PFSK-1 (cell line): ENCODE measurements at regions not wholly inside any gene's neighbourhood (a gene's known extent, or its start where the extent isn't known, plus 50 kb on each side); places are given as distances from the start of the nearest gene placed in this dataset.

Source experiments
- FOXP2 ChIP-seq: optimal IDR thresholded peaks from 2 replicates; pipeline ENCODE3; 2011; ENCODE audit warnings: borderline replicate concordance, control low read depth, inconsistent platforms; ENCODE audit not compliant: insufficient read depth; ENCODE audit errors: extremely low read length, extremely low read depth
- POLR2AphosphoS5 ChIP-seq: IDR thresholded peaks from 2 replicates; pipeline ENCODE4 v1.6.1; 2012; ENCODE audit warnings: low read depth, mild to moderate bottlenecking, control low read depth, low read length, moderate library complexity
- SIN3A ChIP-seq: IDR thresholded peaks from 2 replicates; pipeline ENCODE4 v1.6.1; 2012; ENCODE audit warnings: mild to moderate bottlenecking, low read length, moderate library complexity, borderline replicate concordance; ENCODE audit not compliant: insufficient read depth
- TAF1 ChIP-seq: IDR thresholded peaks from 2 replicates; pipeline ENCODE4 v1.6.1; 2012; ENCODE audit warnings: low read length, control low read depth, borderline replicate concordance; ENCODE audit not compliant: insufficient read depth
- TF ChIP-seq, protein P1 (sequence below), 2 experiments: IDR thresholded peaks; 2 replicates each; pipeline versions ENCODE4 v1.6.1 to v1.8.0; 2011 to 2012; ENCODE audit warnings: low read depth in 2 of 2, low read length in 2 of 2, control low read depth in 1 of 2, inconsistent platforms in 1 of 2, mild to moderate bottlenecking in 1 of 2, moderate library complexity in 1 of 2; ENCODE audit not compliant: insufficient read depth in 1 of 2

DNA sequence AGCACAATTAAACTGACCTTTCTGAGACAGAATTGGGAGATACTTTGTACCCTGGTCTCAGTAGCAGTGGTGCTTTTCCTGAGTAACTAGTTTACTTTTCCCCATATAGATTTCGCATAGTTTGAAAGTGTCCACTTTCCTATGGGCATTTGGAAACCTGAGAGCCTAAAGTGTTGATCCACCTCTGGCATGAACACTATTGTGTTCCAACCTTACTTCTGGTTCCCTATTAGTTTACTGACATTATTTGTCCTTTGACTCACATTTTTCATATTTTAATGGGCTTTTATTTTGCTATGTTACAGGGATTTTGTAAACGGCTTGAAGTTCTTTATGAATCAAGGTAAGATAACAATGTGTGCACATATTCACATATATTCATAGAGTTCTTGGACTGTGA, 103.7 kb downstream of the CBLL2 start:
- TF ChIP-seq POLR2AphosphoS5 = no peak
- TF ChIP-seq, protein P1, sequence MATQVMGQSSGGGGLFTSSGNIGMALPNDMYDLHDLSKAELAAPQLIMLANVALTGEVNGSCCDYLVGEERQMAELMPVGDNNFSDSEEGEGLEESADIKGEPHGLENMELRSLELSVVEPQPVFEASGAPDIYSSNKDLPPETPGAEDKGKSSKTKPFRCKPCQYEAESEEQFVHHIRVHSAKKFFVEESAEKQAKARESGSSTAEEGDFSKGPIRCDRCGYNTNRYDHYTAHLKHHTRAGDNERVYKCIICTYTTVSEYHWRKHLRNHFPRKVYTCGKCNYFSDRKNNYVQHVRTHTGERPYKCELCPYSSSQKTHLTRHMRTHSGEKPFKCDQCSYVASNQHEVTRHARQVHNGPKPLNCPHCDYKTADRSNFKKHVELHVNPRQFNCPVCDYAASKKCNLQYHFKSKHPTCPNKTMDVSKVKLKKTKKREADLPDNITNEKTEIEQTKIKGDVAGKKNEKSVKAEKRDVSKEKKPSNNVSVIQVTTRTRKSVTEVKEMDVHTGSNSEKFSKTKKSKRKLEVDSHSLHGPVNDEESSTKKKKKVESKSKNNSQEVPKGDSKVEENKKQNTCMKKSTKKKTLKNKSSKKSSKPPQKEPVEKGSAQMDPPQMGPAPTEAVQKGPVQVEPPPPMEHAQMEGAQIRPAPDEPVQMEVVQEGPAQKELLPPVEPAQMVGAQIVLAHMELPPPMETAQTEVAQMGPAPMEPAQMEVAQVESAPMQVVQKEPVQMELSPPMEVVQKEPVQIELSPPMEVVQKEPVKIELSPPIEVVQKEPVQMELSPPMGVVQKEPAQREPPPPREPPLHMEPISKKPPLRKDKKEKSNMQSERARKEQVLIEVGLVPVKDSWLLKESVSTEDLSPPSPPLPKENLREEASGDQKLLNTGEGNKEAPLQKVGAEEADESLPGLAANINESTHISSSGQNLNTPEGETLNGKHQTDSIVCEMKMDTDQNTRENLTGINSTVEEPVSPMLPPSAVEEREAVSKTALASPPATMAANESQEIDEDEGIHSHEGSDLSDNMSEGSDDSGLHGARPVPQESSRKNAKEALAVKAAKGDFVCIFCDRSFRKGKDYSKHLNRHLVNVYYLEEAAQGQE (IDR thresholded peaks at IDR 0.05; ENCODE audit: insufficient read depth in 1 of 2, low read depth in 2 of 2, low read length in 2 of 2) = no peak
- no peak for TF ChIP-seq SIN3A
- no peak for TF ChIP-seq TAF1
- TF ChIP-seq FOXP2 = no peak
